HG02763 (cell line): ENCODE measurements at regions not wholly inside any gene's neighbourhood (a gene's known extent, or its start where the extent isn't known, plus 50 kb on each side); places are given as distances from the start of the nearest gene placed in this dataset.
"Not testable (repeated sequence)": the region's sequence is repeated elsewhere in the genome, so short reads cannot be mapped to it uniquely, and the experiment has no call there.

Experiments
- ATAC-seq: cut with Tn5 transposase; IDR thresholded peaks from one replicate; pipeline ENCODE4 v1.9.1; 2021; ENCODE audit warnings: mild to moderate bottlenecking, moderate library complexity; ENCODE audit not compliant: unreplicated experiment

DNA sequence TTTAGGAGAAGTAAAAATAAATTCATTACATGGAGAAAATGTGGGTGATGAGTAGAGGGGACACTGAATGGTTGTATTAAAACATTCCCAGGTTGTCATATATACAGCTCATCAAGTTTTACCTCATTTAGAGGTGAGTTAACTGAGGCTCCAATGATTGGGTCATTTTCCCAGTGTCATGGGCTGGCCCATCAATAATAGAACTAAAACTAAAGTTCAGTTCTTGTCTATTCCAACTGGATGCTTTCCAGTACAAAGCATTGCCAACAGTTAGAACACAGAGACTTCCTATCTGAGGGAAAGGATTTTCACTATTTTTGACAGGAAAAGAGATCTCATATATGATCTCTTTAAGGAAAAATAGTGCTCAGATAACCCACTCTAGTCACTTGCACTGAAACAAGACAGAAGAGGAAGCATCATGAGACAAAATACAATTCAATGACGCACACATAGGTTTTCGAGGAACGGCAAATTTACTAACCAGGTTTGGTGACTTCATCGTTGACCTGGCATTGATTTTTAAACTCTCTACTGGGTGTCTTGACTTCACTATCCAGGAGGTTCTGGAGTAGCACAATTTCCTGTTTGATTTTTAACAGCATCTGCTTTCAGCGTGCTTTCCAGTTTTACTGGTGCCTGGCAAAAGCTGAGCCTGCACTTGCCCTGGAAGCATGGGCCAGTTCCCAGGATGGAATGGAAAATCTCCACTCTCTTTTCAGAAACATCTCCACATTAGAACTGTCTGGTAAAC is 195.5 kb upstream of the FBXL4 start:
- no peak for ATAC-seq

DNA sequence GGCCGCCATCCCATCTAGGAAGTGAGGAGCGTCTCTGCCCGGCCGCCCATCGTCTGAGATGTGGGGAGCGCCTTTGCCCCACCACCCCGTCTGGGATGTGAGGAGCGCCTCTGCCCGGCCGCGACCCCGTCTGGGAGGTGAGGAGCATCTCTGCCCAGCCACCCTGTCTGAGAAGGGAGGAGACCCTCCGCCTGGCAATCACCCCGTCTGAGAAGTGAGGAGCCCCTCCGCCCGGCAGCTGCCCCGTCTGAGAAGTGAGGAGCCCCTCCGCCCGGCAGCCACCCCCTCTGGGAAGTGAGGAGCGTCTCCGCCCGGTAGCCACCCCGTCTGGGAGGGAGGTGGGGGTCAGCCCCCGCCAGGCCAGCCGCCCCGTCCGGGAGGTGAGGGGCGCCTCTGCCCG is 194.2 kb upstream of the FBXL4 start:
- not testable (repeated sequence) for ATAC-seq

DNA sequence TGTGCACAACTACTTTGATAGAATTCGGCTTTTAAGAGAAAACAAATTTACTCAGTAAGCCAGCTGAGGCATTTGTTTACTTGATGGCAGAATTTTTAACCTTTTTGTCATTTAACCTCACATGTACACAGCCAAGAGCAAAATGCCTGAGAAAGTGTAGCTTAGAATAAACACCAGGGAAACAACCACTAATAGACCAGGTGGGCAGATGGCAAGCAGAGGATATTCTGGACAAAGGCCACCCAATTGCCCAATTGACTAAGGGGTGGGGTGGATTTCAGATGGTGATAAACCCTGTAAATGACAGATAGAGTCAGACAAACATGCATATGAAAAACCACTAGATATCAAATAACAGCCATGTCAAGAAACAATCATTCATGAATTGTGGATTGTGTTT is 190.7 kb upstream of the FBXL4 start:
- no peak for ATAC-seq

DNA sequence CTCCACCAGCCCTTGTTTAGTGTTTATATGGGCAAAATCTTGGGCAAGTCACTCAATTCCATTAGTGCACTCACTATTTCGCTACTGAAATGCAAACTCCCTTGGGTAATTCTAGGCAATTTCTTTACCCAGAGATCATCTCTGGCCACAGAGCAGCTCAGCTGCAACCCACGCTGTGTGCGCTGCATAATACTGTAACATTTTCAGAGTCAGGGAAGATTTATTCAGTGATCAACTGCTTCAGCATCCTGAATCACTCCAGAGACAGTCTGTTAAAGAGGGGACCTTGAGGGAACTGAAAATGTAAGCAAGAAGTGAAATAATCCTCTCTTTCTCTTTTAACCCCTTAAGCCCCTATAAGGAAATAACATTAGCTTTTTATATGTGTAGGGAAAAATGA is 189.6 kb upstream of the FBXL4 start:
- ATAC-seq, result no peak

DNA sequence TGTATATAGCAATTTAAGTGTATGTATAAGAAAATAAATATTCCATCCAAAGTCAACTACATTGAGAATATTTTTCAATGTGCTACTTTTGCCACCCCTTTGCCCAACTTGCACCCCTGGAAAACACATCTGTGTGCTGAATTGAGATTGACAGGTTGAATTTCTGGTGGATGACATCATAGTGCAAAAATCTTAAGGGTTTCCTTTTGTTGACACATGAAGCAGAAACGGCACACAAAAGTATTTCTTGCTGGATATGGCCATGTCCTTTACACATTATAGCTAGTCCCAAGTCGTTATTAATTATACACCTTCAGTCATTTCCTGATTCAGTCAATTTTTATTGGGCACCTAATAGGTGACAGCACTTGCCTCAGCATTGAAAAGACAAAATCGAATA is 188.7 kb upstream of the FBXL4 start:
- ATAC-seq, result no peak

DNA sequence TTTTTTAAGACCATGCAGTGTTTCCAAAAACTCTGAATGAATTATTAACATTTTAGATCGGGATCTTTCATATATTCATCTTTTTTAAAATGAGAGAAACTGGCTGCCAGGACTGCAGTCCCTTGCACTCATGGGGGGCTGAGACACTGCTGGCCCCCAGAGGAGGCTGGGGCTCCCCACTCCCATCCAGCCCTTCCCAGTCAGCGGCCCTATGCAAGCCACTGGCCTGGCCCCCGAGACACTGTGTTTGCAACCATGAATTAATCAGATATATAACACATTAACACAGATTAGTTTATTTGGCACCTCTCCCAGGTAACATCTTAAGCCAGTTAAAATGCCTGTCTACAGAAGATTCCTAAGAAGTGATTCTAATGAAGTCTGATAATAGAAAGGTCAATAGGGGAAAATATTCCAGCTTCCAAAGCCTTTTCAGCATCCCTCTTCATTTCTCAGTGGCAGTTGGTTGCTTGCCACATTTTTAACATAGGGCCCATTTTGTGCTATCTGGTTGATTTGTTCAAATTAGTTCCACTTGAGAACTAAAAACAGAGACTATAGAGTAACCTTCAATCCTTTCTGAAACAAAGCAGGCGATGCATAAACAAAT is 184.4 kb upstream of the FBXL4 start:
- no peak for ATAC-seq

DNA sequence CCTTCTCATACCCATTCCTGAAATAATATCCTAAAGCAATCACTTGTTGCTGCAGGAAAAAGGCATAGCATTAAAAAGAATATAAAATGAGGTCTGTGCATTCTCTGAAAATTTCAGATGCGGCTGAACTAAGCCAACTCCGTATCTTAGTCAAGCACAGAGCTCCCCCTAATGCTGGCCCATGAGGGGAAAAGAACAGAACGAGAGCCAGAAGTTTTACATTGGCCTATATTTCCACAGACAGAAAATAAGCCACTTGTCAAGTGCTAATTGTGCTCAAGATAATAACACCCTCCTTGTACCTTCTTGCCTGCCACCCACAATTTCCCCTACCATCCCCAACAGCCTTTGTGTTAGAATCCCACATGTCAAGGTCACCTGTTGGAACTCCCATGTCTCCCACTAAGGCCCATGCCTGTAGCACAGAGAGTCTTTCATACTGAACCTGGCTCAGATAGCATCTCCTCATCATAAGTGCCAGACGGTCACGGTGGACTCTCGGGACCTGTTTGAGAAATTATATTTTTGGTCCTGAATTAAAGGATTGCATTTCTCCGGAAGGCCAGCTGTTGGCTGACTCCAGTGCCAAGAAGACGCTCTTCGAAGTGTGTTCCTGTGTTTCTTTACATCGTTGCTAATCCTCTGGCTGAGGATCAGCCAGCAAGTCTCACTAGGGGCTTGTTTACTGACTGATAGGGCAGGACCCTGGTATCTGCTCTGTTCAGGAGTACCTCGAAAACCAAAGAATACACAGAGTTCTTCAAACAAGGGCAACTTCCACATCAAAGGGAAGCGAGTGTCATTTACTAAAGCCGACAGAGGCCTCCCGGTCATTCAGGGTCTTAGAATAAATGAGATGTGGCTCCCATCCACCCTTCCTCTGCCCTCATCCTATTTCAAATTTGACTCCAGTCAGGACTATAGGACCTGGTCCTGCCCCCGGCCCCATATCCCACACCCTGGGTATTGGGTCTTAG is 183.4 kb upstream of the FBXL4 start:
- ATAC-seq, result no peak

DNA sequence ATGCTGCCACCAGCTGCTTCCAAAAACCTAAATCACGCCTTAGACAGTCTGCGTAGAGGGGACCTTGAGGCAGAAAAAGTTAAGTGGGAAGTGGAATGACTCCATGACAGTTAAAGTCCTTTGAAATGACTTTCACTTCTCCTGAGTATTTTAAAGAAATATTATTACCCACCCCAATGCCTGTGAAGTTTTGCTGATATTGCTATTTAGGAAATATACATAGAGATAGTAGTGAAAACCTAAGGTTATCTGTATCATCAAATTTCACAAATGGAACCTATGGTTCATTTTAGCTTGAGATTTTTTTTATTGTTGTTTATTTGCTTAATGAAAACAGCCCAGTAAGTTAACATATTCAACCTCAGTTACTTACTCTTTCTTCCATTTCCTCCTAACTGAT is 182.1 kb upstream of the FBXL4 start:
- no peak for ATAC-seq

DNA sequence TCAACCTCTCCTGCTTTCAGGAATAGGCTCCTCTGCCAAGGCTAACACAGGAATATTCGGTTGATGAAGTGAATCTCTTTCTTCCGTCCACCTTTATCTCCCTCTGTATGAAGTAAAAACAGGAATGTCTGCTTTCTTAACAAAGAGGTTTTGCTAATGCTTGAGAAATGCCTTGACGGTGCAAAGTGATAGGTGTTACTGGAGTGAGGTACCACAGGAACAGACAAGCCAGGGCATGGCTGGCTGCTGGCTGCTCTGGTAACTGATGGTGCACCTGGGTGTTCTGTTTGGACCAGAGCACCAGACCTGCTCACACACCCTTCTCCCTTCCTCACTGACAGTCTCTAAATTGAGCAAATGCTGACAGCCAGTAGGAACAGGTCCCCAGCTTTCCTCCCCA is 174.0 kb upstream of the FBXL4 start:
- ATAC-seq, result no peak

DNA sequence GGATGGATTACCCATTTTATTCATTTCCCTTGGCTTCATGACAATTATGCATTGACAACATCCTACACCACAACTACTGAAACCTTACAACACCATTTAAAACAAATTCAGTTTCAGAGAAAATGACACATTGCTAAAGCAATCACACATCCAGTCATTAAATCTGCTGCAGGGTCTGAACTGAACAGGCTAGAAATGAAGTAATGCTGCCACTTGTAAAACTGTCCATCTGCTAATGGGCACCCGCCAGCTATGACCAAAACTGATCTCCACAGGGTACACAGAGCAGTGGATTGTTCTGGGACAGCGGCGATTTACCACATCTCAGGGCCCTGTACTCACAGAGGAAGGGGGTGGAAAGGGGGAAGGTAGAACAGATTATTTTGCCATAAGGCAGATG is 172.9 kb upstream of the FBXL4 start:
- no peak for ATAC-seq

DNA sequence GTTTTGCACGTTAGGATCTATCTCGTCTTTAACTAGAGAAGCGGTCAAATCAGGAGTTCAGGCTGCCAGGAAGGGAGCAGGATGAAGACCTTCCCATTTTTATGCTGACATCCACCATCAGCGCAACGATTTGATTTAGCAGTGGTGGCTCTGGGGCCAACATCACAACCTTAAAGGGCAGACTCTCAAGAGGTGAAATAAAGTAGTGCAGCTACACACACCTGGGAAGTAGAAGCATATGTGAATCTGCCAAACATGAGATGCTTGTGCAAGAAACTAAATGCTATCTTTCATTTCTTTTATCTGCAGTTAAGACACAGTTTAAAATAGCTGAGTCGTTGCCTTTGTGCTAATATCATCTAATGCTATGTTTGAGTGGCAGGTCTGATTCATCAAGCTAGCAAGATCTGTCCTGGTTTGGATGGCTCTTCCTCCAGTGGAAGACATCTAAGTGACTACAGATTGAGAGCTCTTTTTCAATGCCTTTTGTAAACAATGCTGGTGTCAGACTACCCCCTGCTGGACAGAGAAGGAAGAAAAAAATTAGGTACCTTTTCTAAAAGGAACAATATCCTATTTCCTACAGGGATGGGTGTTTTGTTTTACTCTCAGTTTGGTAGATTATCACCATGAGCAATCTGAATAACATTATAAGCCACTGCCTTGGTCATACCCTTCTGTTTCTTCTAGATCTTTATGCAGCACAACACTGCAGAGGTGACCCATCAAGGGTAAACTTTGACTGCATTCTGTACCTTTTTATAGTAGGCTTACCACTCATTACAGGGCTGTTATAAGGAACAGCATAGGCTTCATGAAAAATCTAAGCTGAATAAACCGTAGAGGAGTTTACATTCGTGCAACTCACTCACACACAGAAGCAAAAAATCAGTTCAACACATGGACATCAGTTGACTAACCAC is 171.6 kb upstream of the FBXL4 start:
- ATAC-seq, result peak; percentile 49

DNA sequence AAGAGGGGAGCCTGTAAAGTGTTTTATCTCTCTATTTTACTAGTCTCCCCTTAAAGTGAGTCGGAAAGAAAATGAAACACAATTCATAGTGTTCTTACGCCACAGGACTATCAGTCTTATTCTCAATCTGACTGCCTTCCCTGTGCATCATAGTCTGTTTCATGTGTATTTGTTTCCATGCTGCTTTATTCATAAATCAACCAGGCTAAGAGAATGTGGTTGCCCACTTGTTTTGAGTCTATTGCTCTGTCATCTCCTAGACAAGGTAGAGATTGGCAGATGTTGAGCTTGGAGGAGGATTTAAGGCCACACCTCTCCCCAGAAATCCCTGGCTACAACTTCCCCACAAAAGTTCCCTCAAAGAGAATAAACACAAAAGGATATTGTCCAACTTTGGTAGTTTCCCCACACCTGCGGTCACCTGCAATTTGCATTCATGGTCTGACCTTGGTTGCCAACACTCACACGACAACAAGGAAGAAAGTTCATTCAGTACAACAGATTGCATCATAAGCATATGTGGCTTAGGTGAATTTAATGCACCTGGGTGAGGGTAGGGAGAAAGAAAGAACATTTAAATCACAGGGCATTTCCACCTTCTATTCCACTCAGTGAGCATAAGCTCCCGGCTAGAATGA is 167.1 kb upstream of the FBXL4 start:
- no peak for ATAC-seq

DNA sequence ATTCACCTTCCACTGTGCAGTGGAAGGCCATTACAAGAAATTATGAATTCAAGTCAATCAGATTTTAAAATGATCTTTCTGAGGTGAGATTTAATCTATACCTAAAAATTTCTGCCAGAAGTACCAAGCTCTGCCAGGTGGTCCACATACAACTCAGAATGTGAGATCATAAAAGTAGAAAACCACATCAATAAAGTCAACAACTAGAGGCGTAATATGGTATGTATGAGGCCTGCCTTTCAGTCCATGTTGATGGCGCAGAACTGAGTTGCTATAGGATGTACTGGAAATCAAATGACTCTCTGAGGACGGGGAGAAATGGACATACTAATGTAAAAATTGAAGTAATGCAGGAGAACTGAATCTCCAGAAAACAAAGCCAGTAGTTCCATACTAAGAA is 163.8 kb upstream of the FBXL4 start:
- no peak for ATAC-seq

DNA sequence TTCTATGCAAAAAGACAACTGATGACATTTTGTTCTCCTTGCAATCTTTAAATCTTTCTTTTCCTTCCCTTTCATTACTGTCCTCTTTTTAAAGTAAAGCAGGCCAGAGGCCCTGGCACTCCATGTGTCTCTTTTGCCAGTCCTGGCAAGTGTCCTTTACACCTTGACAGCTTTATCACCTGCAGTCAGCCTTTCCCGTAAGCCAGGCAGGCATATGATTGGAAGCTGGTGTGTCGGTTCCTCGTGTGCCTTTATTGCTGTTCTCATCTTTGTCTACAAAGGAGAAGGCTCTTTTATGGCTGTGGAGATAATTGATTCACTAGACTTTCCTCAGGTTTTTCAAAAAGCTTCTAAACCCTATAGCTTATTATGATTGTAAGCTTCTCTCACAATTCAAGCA is 162.3 kb upstream of the FBXL4 start:
- no peak for ATAC-seq

DNA sequence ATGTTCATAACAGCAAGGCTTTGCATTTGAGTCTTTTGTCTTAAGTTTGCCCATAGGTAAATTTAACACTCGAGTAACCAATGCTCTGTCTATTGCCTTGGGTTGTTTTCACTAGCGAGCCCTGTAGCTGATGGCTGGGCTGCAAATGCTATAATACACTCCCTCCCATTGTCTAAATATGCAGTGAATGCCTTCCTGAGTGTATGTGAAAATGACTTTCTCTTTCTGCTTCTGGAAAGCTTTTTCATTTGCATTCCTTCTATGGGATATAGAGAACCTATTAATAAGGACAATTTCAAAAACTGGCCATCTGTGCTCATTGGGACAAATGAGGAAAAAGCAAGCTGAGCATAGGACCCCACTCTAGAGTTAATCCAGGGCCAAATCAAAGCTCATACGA is 156.5 kb upstream of the FBXL4 start:
- no peak for ATAC-seq

DNA sequence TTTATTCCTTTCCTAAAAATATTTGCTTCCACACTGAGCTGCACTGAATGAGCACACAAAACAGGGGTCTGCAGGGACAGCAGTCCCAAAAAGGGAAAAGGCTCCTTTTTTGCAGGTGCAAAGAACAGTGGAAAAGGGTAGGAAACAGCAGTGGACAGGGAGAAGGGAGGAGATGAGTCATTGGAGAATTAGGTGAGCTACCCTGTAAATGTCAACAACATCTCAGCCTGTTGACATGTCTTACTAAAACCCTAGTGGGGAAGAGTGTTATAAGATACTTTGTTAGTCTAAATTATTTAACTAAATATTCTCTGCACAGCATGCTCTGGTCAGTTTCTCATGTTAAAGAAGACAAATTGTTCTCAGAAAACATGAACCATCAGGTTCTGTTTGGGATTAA is 151.5 kb upstream of the FBXL4 start:
- no peak for ATAC-seq

DNA sequence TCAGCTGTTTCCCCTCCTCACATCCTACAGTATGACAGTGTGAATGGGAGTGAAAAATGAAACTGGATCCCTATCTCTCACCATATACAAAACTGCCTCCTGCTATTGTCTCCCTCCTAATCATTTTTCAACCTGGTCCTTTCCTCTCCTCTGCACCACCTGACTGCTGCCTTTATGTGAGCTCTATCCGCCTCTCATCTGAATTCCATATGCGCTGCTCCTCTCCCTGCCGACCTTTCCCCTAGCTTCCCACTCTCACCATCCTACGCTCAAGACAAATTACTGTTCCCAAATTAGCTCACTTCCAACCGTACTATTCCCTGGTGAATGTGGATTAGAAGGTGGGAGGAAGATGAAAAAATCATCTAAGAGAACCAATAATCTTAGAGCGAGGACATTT is 148.4 kb upstream of the FBXL4 start:
- no peak for ATAC-seq

DNA sequence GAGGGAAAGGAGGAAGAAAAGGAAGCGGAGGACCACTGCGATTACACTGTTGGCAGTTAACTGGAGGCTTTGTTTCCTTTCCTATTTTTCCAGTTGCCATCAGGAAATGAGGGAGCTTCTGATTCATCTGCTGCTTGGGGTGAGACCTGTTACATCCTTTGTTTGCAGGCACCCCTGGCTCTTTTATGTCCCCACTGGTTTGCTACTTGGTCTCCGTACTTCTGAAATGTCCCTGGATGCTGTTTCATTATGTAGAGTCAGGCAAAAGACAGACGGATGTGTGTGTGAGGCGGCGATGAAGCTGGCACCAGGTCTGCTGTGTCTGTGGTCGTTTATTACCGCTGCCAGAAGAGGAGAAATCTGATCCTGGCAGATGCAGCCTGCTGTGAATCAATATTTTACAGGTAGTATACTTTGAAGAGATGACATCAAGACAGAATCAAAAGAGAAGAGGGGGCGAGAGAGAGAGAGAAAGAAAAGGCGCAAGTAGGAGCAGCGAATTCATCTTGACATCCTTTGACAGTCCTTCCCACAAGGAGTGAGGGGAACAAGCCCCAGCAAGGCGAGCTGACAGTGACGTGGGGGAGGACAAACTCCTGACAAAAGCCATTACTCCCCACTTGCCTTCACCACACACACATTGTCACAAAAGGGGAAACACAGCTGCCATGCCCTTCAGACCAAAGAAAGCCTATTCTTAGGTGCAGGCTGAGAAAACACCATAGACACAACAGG is 145.9 kb upstream of the FBXL4 start:
- ATAC-seq, result no peak

DNA sequence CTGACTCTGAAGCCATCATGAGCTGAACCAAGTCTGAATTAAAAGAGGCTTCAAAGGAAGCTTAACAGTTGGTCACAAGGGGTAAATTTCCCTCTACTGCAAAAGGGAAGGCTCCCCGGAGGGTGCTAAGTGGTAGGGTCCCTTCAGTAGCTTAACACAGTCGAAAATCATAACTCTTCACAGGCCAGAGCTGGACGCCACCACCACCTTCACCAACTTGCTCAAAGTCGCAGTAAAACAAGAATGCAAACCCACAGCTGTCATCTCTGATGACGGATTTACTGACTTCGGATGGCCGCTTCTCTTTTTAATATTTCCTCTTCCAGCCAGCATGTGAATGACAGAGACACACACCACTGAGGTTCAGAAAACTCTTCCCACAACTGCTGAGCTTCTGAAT is 144.7 kb upstream of the FBXL4 start:
- ATAC-seq, result no peak

DNA sequence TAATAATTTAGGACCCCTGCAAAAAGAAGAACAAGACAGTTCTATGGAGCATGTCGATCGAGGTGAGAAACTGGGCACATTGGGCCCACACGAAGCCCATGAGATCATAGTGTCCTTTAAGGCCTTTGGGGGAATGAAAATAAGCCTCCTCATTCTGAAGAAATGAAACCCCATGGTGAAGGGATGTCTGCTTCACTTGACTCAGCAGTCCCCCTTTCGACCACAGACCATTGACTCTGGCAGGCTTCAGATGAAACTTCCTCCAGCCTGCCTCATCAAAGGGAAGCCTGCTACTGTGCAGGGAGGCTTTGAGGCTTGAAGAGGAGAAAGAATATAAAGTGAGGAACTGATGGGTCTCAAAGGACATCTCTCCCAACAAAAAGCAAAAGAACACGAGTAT is 144.2 kb upstream of the FBXL4 start:
- peak; percentile 72 for ATAC-seq
